ENCODE measurements at regions not wholly inside any gene's neighbourhood (a gene's known extent, or its start where the extent isn't known, plus 50 kb on each side); places are given as distances from the start of the nearest gene placed in this dataset.
"Not testable (repeated sequence)": the region's sequence is repeated elsewhere in the genome, so short reads cannot be mapped to it uniquely, and the experiment has no call there.

DNA sequence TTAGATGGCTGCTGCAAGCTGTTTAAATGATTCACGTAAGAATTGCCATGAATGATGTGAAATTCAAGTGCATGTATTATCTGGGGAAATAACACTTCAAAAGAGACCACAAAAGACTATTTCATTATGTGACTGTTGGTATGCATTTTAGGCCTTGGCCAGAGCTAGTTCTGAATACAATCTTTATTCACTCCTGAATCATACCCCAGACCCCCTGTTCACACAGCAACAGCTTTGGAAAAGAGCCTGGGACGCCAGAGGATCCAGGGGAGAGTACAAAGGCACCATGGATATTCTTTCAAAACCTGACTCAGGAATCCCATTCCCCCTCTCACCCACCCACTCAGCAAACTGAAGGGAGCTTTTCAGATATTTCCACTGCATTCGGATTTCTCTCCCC, 377.1 kb upstream of the DPP6 start:
- Histone ChIP-seq H4K20me1 (no peaks in the 10 kb centered on the region), H3K4me3 (no peak overlapping the region), H3K9ac (no peak overlapping the region), H3K4me2 (no peak overlapping the region), H3K36me3 (no peaks in the 10 kb centered on the region), H3K4me1 (no peaks in the 10 kb centered on the region), H3K9me3 (no peaks in the 10 kb centered on the region), H3K27me3 (no peaks in the 10 kb centered on the region), H3K27ac (no peak overlapping the region)
- TF ChIP-seq Cebpa-rat (IDR thresholded peaks at IDR 0.05), result no peak

DNA sequence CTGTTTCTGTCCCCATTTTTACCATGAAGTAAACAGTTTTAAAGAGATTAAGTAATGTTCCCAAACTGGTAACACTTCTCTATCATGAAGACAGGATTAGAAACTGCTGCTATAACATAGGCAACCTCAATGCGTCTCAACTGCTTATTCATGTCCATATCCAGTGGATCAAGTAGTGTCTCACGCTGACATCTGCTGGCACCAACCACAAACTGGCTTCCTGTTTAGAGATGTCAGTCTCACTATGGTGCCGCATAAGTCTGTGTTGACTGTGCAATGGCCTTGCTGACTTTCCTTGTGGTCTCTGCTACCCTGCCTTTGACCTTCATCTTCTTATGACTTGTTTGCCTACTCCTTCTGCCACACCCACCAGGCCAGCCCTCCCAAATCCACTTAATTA, 369.6 kb upstream of the DPP6 start:
- no peak overlapping the region for H3K27ac ChIP-seq
- no peak overlapping the region for H3K4me3 ChIP-seq
- H3K36me3 ChIP-seq, result no peaks in the 10 kb centered on the region
- no peaks in the 10 kb centered on the region for H3K27me3 ChIP-seq
- no peaks in the 10 kb centered on the region for H3K9me3 ChIP-seq
- H4K20me1 ChIP-seq, result no peaks in the 10 kb centered on the region
- H3K4me2 ChIP-seq, result peak overlapping the region; percentile 19; the same call in 1 of the 2 replicates
- peaks cover 11% of the 10 kb centered on the region; the same call in 1 of the 2 replicates for H3K4me1 ChIP-seq
- H3K9ac ChIP-seq, result no peak overlapping the region
- TF ChIP-seq Cebpa-rat (IDR thresholded peaks at IDR 0.05), result no peak

DNA sequence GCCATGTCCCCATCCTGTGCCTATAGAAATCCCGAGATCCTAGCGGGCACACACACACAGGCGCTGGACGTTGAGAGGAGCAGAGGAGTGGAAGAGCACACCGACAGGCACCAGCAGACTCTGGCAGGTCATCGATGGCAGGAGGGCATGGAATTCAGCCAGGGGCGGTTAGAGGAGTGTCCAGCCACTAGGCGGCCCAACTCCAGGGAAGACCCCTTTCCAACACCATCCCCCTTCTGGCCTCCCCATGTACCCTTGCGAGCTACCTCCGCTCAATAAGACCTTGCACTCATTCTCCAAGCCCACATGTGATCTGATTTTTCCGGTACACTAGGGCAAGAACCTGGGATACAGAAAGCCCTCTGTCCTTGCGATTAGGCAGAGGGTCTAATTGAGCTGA, 356.0 kb upstream of the DPP6 start:
- H3K27ac ChIP-seq, result no peak overlapping the region
- H3K27me3 ChIP-seq, result no peaks in the 10 kb centered on the region
- H3K9me3 ChIP-seq, result no peaks in the 10 kb centered on the region
- H3K4me3 ChIP-seq, result no peak overlapping the region
- H3K9ac ChIP-seq, result no peak overlapping the region
- no peaks in the 10 kb centered on the region for H3K36me3 ChIP-seq
- no peaks in the 10 kb centered on the region for H4K20me1 ChIP-seq
- H3K4me1 ChIP-seq, result no peaks in the 10 kb centered on the region
- TF ChIP-seq Cebpa-rat (IDR thresholded peaks at IDR 0.05), result no peak
- H3K4me2 ChIP-seq, result no peak overlapping the region

DNA sequence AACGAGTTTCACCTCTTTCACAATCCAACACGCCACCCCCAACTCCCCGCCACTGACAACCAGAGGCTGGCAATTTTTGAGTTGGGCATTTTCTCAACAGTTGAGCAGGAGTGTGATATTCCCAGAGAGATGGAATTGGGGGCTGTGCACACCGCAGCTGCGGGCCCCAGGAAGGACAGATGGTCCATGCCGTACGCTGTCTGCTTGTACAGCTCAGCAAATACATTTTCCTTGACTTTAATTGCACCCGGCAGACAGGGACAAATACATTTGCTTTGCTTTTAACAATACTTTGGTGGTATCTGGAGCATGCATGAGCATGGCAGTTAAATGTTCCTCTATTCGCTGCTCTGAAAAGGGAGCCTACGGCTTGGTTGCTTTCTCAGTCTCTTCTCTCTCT, 354.2 kb upstream of the DPP6 start:
- no peak overlapping the region for H3K4me3 ChIP-seq
- no peaks in the 10 kb centered on the region for H3K9me3 ChIP-seq
- H3K9ac ChIP-seq, result no peak overlapping the region
- H3K27me3 ChIP-seq, result no peaks in the 10 kb centered on the region
- H3K27ac ChIP-seq, result no peak overlapping the region
- H3K4me1 ChIP-seq, result no peaks in the 10 kb centered on the region
- TF ChIP-seq Cebpa-rat (IDR thresholded peaks at IDR 0.05), result no peak
- no peak overlapping the region for H3K4me2 ChIP-seq
- H3K36me3 ChIP-seq, result no peaks in the 10 kb centered on the region
- H4K20me1 ChIP-seq, result no peaks in the 10 kb centered on the region

DNA sequence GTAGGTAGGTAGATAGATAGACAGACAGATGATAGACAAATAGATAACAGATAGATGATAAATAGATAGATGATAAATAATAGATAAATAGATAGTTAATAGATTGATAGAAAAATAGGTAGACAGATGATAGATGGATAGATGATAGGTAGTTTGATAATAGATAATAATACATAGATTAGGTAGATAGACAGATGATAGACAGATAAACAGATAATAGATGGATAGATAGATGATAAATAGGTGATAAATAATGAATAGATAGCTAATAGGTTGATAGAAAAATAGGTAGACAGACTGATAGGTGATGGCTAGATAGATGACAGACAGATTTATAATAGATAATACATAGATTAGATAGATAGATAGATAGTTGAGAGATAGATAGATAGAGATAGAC, 350.5 kb upstream of the DPP6 start:
- no peak for TF ChIP-seq Cebpa-rat (IDR thresholded peaks at IDR 0.05)
- Histone ChIP-seq H3K27ac (no peak overlapping the region), H3K36me3 (no peaks in the 10 kb centered on the region), H3K4me1 (no peaks in the 10 kb centered on the region), H4K20me1 (no peaks in the 10 kb centered on the region), H3K9ac (no peak overlapping the region), H3K4me3 (no peak overlapping the region), H3K4me2 (no peak overlapping the region), H3K27me3 (no peaks in the 10 kb centered on the region), H3K9me3 (no peaks in the 10 kb centered on the region)

DNA sequence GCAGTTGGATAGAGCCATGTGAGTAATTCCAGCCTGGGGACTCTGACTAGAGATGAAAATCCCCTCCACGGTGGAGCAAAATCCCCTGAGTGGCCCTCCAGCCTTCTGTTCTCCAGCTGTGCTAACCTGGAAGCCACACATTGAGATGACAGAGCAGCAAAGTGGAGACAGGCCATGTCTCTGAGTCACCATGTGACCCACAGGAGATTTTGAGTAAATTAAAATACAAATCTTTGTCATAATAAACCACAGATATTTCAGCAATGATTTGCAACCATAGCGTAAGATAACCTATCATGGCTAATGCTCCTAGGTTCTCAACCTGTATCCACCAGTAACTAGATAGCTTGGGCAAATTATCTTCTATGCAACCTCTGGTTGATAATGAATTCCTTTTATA, 328.3 kb upstream of the DPP6 start:
- H3K4me3 ChIP-seq, H3K27me3 ChIP-seq, H3K4me1 ChIP-seq, H3K27ac ChIP-seq, H3K4me2 ChIP-seq, H3K36me3 ChIP-seq, H3K9ac ChIP-seq, H3K9me3 ChIP-seq, H4K20me1 ChIP-seq: not testable (repeated sequence)

DNA sequence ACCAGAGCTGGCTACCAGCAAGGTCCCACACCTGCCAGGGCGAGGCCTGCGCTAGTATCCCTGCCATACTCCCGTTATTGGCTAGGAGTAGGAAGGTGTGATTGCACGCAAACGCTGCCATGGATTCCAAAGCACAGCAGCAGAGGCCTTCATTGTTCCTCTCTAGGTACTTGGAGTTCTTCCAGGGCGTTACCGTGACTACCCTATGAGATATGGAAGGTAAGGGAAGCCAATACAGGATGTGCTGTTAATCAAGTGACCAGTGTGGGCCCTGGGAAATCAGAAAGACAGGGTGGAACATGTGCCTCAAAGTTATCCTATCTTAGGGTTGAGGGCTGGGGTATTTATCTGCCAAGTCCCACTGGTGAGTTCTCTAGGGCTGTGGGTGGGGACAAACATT, 320.7 kb upstream of the DPP6 start:
- H3K9me3 ChIP-seq, H3K4me3 ChIP-seq, H3K27me3 ChIP-seq, H3K36me3 ChIP-seq, H4K20me1 ChIP-seq, H3K4me2 ChIP-seq, H3K27ac ChIP-seq, H3K9ac ChIP-seq, H3K4me1 ChIP-seq: not testable (repeated sequence)

DNA sequence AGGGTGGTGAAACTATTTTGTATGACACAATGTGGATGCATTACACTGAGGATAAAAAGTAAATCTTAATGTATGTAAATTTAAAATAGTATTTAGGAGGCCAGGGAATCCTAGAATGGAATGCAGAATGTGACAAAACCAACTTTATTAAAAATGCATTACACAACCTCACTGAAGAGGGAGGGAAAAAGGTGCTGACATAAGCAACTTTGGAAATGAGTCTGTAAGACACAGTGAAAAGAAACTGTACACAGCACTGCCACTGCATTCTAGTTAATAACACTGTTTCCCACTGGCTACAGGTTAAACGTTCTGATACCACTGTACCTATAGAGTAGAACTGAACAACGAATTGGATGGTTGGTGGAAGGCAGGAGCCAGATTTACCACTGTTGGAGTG, 308.8 kb upstream of the DPP6 start:
- not testable (repeated sequence) for H3K9ac ChIP-seq, H3K4me2 ChIP-seq, H3K27ac ChIP-seq, H4K20me1 ChIP-seq, H3K9me3 ChIP-seq, H3K4me3 ChIP-seq, H3K4me1 ChIP-seq, H3K36me3 ChIP-seq, H3K27me3 ChIP-seq

DNA sequence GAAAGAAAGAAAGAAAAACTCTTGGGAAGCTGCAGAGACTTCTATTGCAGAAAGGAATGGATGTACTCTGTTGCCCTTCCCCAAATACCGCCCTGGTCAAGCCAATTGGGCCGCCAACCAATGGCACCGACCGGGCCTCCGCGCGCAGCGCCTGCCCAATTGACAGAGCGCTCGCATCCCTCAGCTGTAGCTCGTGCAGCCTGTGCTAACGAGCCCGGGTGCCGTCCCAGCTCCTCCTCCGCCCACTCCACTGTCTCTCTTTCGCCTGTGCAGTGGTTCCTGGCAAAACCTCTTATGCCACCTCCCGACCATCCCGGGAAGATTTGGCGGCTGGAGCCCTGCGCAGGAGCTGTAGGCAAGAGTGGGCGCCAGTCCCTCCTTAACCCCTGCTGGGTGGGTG, 304.2 kb upstream of the DPP6 start:
- not testable (repeated sequence) for H4K20me1 ChIP-seq, H3K4me2 ChIP-seq

DNA sequence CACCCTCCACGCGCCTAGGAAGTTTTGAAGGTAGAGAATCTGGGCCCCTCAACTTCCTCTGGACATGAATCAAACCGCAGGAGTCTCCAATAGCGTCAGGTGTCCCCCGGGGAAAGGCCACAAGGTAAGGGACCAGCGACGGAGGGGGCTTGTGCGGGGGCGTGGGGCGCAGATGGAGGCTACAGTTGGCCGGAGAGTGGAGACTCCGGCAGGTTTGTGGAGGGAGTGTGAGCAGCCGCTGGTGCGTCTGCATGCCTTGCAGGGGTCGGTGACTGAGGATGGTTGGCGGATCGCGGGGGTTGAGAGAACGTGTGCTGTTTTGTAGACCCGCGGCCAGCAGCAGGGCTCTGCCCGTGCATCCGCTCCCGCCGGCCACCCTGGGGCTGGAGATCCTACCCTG, 303.3 kb upstream of the DPP6 start:
- H3K36me3 ChIP-seq, H3K27me3 ChIP-seq, H3K4me1 ChIP-seq, H3K4me2 ChIP-seq, H3K4me3 ChIP-seq, H3K9ac ChIP-seq, H3K9me3 ChIP-seq, H3K27ac ChIP-seq, H4K20me1 ChIP-seq: not testable (repeated sequence)

More for the DNA sequence above, 304.2 kb upstream of the DPP6 start:
- not testable (repeated sequence) for H3K9me3 ChIP-seq, H3K36me3 ChIP-seq, H3K27ac ChIP-seq, H3K27me3 ChIP-seq, H3K4me1 ChIP-seq, H3K9ac ChIP-seq, H3K4me3 ChIP-seq

DNA sequence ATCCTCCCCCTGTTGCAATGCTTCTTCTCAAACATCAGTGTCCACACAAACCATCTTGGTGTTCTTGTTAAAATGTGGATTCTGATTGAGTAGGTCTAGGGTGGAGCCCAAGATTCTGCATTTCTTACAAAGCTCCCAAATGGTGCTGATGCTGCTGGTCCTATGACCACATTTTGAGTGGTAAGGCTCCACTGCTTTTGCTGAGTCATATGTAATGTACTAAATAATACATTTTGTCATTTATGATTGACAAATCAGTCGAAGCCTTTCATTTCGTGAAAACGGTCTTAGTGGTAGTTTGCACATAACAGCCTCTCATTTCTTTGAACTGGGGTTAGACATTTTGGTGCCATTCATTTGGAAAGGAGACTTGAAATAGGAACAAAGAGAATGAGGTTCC, 286.3 kb upstream of the DPP6 start:
- not testable (repeated sequence) for H3K36me3 ChIP-seq, H3K9me3 ChIP-seq, H3K27me3 ChIP-seq, H3K4me2 ChIP-seq, H3K9ac ChIP-seq, H4K20me1 ChIP-seq, H3K4me3 ChIP-seq, H3K4me1 ChIP-seq, H3K27ac ChIP-seq

DNA sequence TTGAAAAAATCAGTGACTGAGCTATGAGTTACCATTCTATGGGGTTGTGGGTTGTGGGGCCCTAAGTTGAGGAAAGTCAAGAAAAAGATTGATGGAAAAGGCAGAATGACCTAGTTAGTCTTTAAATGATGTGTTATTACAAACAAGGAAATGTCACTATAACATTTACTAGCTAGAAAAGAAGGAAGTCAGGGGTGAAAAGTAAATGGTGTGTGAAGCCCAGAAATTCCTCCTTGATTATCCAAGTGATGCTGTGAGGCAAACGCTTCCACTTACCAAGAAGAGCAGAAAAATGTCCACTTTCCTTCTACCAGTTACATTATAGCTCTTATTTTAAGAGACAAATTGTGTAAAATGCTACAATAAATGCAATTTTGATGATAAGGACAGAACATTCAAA, 285.3 kb upstream of the DPP6 start:
- not testable (repeated sequence) for H3K4me1 ChIP-seq, H3K9me3 ChIP-seq, H3K27ac ChIP-seq, H3K9ac ChIP-seq, H3K36me3 ChIP-seq, H4K20me1 ChIP-seq, H3K27me3 ChIP-seq, H3K4me3 ChIP-seq, H3K4me2 ChIP-seq
